ENCODE measurements at regions not wholly inside any gene's neighbourhood (a gene's known extent, or its start where the extent isn't known, plus 50 kb on each side); places are given as distances from the start of the nearest gene placed in this dataset.

- in situ Hi-C loops (cut with HindIII; ENCODE audit: low sequenced_read_pairs): no loop called here
Observed at GRCh38 chr2:3138621-3139020, 239.0 kb downstream of the EIPR1 start.

- in situ Hi-C loops (cut with HindIII; ENCODE audit: low sequenced_read_pairs): no loop called here
Observed at GRCh38 chr2:3137651-3138300, 239.8 kb downstream of the EIPR1 start.

GRCh38 chr2:3135676-3136075 is 241.9 kb downstream of the EIPR1 start:
- in situ Hi-C loops (cut with HindIII; ENCODE audit: low sequenced_read_pairs): no loop called here

- in situ Hi-C loops (cut with HindIII; ENCODE audit: low sequenced_read_pairs): no loop called here
Observed at GRCh38 chr2:3134026-3134571, 243.5 kb downstream of the EIPR1 start.

GRCh38 chr2:3132966-3133365 is 244.7 kb downstream of the EIPR1 start:
- in situ Hi-C loops (cut with HindIII; ENCODE audit: low sequenced_read_pairs): no loop called here

- in situ Hi-C loops (cut with HindIII; ENCODE audit: low sequenced_read_pairs): no loop called here
Observed at GRCh38 chr2:3132466-3132865, 245.2 kb downstream of the EIPR1 start.

- in situ Hi-C loops (cut with HindIII; ENCODE audit: low sequenced_read_pairs): no loop called here
Observed at GRCh38 chr2:3131636-3132326, 245.8 kb downstream of the EIPR1 start.

GRCh38 chr2:3130889-3131635 is 246.6 kb downstream of the EIPR1 start:
- in situ Hi-C loops (cut with HindIII; ENCODE audit: low sequenced_read_pairs): no loop called here

- in situ Hi-C loops (cut with HindIII; ENCODE audit: low sequenced_read_pairs): no loop called here
Observed at GRCh38 chr2:3130444-3130843, 247.2 kb downstream of the EIPR1 start.

GRCh38 chr2:3129867-3130266 is 247.8 kb downstream of the EIPR1 start:
- in situ Hi-C loops (cut with HindIII; ENCODE audit: low sequenced_read_pairs): no loop called here

- in situ Hi-C loops (cut with HindIII; ENCODE audit: low sequenced_read_pairs): no loop called here
Observed at GRCh38 chr2:3128786-3129185, 248.8 kb downstream of the EIPR1 start.

GRCh38 chr2:3127710-3128109 is 249.9 kb downstream of the EIPR1 start:
- in situ Hi-C loops (cut with HindIII; ENCODE audit: low sequenced_read_pairs): no loop called here

GRCh38 chr2:3126911-3127621 is 250.6 kb downstream of the EIPR1 start:
- in situ Hi-C loops (cut with HindIII; ENCODE audit: low sequenced_read_pairs): no loop called here

GRCh38 chr2:3126171-3126910 is 251.3 kb downstream of the EIPR1 start:
- in situ Hi-C loops (cut with HindIII; ENCODE audit: low sequenced_read_pairs): no loop called here

- in situ Hi-C loops (cut with HindIII; ENCODE audit: low sequenced_read_pairs): no loop called here
Observed at GRCh38 chr2:3125761-3126130, 251.9 kb downstream of the EIPR1 start.

- in situ Hi-C loops (cut with HindIII; ENCODE audit: low sequenced_read_pairs): no loop called here
Observed at GRCh38 chr2:3125001-3125760, 252.4 kb downstream of the EIPR1 start.

GRCh38 chr2:3122525-3122924 is 255.1 kb downstream of the EIPR1 start:
- in situ Hi-C loops (cut with HindIII; ENCODE audit: low sequenced_read_pairs): no loop called here

- in situ Hi-C loops (cut with HindIII; ENCODE audit: low sequenced_read_pairs): no loop called here
Observed at GRCh38 chr2:3121601-3122000, 256.0 kb downstream of the EIPR1 start.

- in situ Hi-C loops (cut with HindIII; ENCODE audit: low sequenced_read_pairs): no loop called here
Observed at GRCh38 chr2:3117650-3118216, 259.9 kb downstream of the EIPR1 start.

All from endothelial cell of hepatic sinusoid (primary cell).